GM19240 (cell line): ENCODE measurements at regions not wholly inside any gene's neighbourhood (a gene's known extent, or its start where the extent isn't known, plus 50 kb on each side); places are given as distances from the start of the nearest gene placed in this dataset.

Source experiments
- DNase-seq: peaks from one replicate; pipeline ENCODE4 v3.0.0; 2011; ENCODE audit warnings: low spot score; ENCODE audit not compliant: insufficient read length

DNA sequence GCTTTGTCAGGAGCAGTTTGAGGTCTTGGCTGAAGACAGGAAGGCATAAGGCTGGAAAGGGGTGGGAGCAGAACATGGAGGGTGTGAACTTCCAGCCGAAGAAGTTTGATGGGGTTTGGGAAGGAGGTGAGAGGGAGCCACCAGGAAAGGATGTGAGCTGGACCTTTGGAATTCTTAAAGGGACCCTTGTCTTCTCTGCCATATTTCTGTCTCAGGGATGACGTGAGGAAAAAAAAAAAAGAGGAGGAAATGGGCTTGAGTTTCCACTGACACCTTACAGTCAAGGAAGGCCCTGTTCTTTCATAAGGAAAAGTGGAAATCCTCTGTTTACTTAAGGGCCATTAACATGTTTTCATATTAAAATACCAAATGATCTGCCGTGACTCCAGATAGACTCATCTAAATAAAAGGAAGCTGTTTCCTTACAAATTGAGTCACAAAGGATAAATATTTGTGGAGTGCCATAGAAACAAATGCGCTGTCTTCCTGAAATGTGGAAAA lies 132.1 kb downstream of the PALM2AKAP2 start:
- DNase-seq: no peak

DNA sequence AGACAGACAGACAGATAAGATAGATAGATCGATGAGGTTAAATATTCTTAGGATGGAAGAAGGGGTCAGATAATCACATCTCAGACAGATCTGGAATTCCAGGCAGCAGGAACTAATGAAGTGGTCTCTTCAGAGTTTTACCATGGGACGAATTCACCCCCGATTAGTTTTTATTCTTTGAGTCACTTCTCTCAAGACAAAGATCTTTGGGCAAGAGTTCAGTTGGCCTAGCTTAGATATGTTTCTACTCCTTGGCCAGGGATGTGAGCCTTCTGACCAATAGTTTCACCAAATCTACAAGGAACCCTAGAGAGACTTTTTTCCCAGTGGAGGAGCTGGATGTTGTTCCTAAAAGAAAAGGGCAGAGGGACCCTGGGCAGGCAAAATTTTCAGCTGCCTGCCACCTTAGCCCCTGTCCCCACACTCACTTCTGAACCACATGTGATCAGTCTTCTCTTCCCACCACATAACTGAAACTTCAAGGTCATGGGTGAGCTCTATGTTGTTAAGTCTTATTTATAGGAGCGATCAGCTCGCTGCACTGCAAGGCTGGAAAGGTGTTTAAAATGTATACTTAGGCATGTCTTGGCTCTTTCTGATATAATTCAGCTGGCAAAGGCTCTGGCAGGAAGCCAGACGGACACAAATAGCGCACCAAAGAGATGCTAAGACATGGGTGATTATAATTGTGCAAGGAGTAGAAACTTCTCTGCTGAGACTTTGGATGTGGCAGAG lies 132.9 kb downstream of the PALM2AKAP2 start:
- DNase-seq: no peak

- DNase-seq: no peak
These were observed 133.4 kb downstream of the PALM2AKAP2 start for GRCh38 chr9:109913461-109913810.

GRCh38 chr9:109914280-109915027 lies 134.5 kb downstream of the PALM2AKAP2 start:
- no peak for DNase-seq

DNA sequence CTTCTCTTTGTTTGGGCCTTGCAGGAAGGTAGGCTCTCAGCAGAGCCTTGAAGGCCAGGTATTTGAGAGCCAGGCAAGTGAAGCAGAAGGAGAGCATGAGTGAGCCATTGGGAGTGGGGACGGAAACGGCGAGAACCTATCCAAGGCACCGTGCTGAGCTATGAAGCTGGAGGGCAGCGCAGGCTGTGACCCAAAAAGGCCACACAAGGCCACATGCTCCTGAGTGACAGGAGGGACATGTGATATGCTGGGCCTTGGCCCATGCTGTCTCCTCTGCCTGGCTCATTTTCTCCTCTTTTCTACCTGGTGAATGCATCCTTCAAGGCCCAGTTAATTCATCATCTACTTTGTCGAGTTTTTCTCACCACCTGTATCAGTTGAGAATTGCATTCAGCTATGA lies 136.3 kb downstream of the PALM2AKAP2 start:
- DNase-seq: no peak

DNA sequence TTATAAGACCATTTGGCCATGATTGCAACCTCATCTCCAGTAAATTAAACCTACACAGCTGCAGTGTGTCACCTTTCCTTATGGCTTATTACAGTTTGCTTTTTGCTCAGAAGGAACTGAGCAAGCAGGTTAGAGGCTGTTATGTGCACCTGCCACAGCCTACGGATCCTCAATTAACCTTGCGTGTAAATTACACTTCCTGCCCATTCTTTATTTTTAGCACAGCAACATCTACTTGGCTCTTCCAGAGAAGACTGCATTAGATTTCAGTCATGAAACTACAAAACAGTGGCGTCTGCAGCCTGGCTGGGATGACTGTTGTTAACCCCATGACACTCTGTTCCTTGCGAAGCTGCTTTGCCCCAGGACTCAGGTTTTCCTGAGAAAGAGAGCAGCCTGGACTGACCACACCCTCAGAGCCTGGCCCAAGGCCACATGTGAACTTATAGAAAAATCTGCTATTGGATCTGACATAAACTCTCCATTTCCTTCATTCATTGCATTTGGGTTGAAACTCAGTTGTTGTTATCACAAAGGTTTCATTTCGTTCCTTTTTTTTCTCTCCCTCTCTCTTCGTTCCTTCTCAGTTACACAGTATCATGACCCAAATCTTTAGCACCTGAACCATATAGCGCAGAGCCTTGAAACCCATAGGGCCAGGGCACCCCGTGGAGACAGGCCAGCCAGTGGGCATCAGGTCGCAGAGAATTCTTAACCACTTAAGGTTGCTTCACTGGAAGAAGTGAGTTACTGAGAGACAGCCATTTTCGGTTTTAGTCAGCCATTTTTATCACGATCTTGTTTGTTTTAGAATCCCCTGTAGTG lies 138.6 kb downstream of the PALM2AKAP2 start:
- no peak for DNase-seq

DNA sequence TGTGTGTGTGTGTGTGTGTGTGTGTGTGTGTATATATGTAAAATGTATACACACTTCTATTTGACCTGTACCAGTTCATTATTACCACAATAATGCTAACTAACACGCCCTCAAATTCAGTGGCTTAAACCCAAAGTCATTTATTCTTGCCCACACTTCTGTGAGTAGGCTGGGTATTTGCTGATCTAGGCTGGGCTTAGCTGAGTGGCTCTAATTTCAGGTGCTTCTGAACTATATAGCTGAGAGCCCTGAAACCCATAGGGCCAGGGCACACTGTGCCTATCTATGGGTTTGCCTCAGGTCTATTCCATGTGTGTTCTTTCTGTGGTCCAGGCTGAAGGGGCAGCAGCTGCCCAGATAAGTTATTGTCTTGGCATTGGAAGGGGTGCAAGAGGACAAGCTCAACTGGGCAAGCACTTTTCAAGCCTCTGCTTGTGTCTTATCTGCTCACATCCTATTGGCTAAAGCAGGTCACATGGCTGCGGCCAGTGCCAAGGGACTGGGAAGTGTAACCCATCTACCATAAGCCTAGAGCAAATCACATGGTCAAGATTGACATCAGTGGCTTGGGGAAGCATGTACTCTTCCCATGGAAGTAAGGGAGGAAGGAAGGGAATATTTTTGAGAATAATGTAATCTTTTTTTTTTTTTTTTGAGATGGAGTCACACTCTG lies 139.9 kb downstream of the PALM2AKAP2 start:
- DNase-seq: no peak

DNA sequence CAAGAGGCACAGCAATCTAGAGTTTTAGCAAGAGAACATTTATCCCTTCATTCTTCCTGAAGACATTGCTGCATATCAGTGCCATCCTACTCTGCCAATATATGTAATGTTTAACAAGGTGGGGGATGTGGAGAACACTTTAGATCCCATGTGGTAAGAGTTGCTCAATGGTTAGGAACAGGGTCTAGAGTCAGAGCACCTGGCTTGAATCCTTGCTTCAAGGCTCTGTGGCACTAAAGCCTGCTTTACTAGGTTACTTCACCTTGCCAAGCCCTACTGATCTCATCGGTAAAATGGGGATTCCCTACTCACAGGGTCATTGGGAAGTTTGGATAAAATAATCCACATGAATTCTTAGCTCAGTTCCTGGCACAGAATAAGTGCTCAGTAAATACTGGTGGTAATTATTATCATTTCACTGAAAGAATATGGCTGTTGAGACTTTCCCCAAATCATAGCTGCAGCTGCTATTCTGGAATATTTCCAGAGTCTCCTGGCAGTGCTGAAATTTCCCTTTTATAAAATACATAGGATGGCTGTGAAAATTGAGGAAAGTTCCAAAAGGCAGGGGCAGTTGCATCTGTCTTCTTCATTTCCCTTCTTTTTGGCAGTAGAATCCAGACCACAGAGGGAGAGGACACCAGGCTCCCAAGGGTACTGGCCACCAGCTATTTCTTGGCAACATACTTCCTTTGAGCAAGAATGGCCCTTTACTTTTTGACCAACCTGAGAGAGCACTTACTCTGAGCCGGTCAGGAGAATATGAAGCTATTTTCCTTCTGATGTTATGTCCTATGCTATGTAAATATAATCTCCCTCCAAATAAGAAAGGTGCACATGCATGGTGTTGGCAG lies 142.8 kb downstream of the PALM2AKAP2 start:
- DNase-seq: no peak

- DNase-seq: no peak
These were observed 143.4 kb downstream of the PALM2AKAP2 start for GRCh38 chr9:109923471-109923760.

DNA sequence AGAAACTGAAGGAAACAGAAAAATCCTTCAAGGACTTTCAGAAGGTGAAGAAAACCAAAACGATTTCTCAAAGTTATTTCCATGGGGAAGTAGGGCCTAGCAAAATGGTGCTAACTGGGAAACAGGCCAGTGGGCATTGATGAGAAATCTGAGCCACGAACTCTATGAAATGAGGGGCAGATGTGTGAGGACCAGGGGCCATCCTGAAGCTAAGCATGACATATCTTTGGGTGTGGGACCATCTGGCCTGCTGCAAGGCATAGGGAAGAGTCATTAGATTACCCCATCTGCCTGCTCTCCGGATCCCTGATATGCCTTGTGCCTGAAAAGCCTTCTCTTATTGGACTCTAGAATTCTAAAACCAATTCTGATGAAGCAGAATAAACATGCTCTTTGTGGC lies 143.8 kb downstream of the PALM2AKAP2 start:
- DNase-seq: no peak

DNA sequence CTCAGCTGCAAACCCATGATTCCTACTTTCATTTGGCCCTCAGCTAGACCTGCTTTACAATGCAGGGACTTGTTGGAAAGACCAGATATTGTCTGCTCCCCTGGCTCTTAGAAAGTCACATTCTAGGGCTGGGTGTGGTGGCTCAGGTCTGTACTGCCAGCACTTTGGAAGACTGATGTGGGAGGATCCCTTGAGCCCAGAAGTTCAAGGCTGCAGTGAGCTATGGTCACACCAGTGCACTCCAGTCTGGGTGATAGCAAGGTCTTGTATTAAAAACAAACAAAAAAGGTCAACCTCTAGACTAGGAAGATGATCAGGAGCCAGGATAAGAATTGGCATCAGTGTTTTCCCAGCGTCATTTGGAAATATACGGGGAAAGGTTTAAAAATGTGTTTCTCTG lies 145.8 kb downstream of the PALM2AKAP2 start:
- DNase-seq: no peak

DNA sequence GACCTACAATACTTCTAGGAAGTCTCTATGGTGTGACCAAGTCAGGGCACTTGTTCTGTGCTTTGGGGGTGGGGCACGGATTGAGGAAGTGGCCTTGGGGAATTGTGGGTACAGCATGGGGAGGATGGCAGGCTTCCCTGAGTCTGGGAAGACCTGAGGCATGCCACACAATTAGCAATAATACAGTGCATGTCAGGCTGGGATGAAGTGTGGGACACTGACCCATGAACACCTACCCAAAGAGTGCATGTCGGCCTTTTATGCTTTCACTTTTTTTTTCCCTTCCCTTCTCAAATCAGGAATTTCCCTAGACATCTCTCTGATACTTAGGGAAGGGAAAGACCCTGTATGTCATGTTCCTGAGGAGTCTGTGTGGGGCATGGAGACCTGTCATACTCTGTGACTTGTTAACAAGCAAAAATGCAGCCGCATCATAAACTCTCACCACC lies 146.4 kb downstream of the PALM2AKAP2 start:
- no peak for DNase-seq

DNA sequence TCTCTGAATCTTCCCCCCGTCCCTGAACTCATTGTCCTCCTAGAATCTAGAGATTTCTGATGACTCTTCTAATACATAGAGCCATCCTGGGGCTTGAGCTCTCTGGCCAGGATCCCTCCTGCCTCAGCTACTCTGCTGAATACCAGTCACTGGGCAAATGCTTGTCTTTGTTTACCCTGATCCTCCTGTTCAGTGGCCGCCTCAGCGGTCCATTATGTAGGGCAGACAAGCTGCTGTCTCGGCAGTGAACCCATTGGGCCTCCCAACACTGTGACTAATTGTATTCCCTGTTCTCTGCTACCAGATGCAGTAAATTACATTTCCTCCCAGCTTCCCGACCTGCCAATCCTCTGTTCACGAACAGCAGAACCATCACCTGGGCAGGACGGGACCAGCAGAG lies 151.6 kb downstream of the PALM2AKAP2 start:
- no peak for DNase-seq

GRCh38 chr9:109934136-109934856 lies 154.3 kb downstream of the PALM2AKAP2 start:
- DNase-seq: no peak

DNA sequence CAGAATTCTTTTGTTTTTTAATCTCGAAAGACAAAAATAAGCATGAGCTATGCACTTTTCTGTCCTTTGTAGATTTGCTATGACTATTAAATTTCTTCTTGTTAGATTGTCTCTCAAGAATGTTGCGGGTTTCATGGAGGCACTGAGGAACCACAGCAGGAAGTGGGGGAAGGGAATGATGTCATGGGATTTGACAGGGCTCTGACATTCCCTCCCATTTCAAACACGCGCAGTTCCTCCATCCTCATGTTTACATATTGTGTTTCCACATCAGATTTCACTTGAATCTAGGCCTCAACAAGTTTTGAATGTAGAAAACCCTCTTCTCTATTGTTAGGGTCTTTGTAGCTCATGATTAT lies 154.8 kb downstream of the PALM2AKAP2 start:
- no peak for DNase-seq

DNA sequence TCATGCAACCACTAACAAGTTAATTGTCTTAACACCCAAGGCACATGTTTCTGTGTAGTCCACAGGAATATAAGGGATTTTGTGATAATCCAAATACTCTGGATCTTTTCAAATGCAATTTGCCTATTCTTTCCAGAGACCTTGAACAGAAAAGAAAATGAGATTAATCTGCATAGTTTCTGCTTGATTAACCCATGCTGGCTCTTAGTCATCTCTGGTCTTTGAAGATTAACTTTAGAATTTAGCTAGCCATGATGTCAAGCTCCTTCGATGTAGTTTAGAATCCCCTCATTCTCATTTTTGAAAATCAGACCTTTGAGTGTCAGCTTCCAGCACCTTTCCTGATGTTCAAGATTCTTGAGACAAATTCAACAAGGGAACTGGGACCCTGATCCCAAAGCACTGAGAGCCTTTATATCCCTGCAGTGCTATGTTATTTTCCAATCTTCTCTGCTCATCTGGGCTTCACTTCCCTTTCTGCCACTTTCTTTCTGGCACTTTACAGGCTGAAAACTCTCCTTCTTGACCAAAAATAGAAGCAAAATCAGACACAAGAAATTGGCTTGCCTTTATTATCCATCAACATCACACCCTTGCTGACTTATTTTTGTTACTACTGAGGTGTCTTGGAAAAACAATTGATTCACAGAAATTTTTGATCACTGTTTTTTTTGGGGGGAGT lies 155.5 kb downstream of the PALM2AKAP2 start:
- no peak for DNase-seq

DNA sequence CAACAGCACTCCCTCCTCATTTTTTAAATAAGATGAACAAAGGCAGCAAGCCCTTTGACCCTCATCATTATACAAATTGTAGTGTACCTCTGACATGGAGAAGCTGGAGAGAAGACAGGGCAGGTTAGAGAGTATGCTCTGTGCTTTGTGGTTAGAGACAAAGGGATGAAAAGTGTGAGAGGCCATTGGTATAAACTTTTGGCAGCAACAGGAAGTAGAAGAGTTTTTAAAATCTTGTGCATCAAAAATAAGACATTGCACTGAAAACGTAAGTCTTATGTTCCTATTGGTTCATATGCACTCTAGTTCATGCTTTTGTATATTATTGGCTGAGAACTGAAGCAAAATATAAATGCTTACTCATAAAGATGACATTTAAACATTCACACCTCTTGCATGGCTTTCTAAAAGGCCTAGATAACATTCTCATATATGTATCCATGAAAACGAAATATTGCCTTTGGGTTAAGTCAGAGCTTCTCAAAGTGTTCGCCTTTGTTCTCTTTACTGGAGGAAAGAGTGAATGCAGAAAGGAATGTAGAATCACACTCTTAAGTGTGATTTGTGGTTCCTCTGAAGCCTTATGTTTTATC lies 158.0 kb downstream of the PALM2AKAP2 start:
- no peak for DNase-seq

DNA sequence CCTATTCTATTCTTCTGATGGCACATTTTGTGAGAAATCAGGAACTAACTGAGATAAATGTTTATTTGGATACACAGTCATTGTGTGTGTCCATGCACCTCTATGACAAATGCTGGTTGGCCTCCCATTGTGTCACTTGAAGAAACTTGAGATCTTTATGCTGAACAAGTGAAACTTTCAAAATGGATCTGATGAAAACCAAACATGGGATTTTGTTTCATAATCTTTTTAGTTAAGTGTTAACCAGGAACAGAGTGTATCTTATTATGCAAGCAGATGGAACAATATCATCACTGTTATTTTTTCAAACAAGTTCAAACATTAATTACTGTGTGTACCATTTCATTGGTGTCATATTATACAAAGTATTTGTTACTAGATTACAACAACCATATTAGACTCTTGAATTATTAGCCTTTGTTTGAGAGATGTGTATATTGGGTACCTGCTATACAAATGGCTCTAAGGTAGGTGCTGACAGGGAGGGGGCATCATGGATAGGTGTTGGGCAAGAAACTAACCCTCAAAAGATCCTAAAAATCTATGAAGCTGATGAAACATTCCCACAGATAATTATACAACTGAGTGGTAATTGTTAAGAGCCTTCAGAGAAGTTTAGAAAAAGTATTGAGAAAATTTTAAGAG lies 159.8 kb downstream of the PALM2AKAP2 start:
- no peak for DNase-seq

DNA sequence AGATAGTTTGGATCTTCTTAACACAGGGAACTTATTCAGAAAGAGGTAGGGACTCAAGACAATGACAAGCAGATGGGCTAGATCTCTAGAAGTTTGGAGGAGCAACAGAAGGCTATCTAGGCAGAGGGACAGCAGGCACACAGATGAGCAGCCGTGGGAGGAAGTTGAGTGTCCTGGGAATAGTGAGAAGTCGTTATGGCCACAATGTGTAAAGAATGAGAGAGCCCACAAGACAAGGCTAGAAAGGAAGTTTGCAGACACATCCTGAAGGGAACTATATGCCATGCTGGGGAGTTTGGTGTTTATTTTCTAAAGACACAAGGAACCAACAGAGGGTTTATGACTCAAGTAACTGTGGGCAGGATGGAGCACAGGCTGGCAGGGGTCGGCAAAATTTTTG lies 160.6 kb downstream of the PALM2AKAP2 start:
- no peak for DNase-seq
